ENCODE measurements at regions not wholly inside any gene's neighbourhood (a gene's known extent, or its start where the extent isn't known, plus 50 kb on each side); places are given as distances from the start of the nearest gene placed in this dataset.

GRCh38 chr20:11271319-11271718, 597.5 kb upstream of the JAG1 start:
- TF ChIP-seq CTCF (IDR thresholded peaks at IDR 0.05; ENCODE audit: control extremely low read depth in 1 of 3, insufficient read depth in 1 of 3, low read depth in 1 of 3, low read length in 3 of 3) (peak; percentile 32 to 45 (median 41)), CEBPB (IDR thresholded peaks at IDR 0.05; ENCODE audit: low read depth, low read length) (no peak), POLR2A (IDR thresholded peaks at IDR 0.05; ENCODE audit: control extremely low read depth in 1 of 2, low read depth in 2 of 2, low read length in 2 of 2) (no peak), SIN3A (conservative IDR thresholded peaks at IDR 0.05 in 1 of 2, IDR thresholded peaks at IDR 0.05 in 1 of 2; ENCODE audit: low read depth in 1 of 2, low read length in 2 of 2) (no peak), SP1 (IDR thresholded peaks at IDR 0.05; ENCODE audit: low read depth, low read length) (no peak), MAFK (IDR thresholded peaks at IDR 0.05; ENCODE audit: low read depth, low read length) (no peak; the same call in 1 of the 2 replicates), CHD1 (IDR thresholded peaks at IDR 0.05; ENCODE audit: low read depth, low read length) (no peak), TBP (IDR thresholded peaks at IDR 0.05; ENCODE audit: low read depth, low read length) (no peak), POLR2AphosphoS5 (IDR thresholded peaks at IDR 0.05; ENCODE audit: low read depth, low read length) (no peak)

Measured in H1 (cell line).